ENCODE measurements at regions not wholly inside any gene's neighbourhood (a gene's known extent, or its start where the extent isn't known, plus 50 kb on each side); places are given as distances from the start of the nearest gene placed in this dataset.

DNA sequence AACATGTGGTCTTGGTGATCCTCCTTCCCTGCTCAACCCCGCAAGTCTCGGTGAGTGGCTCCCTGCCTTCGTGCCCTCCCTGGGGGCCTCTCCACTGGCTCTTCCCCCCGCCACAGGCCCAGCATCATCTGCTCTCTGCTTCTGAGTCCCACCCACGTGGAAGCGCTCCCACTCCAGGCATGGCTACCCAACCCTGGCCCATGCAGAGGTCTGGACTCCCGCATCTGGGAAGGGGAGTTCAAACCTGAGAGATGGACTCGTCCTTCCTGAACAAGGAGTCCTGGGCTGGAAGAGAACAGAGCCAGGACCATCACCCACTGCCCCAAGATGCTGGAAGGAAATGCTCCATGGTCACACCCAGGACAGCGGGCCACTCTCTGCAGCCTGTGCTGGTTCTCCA, 90.8 kb downstream of the DHCR7 start:
- ChIA-PET CTCF (no interaction called here), POLR2A (interaction anchor here (0.6 kb wide), 1 partner anchor 207 kb away, joined by 3 read pairs; no protein-coding TSS in a partner anchor)
- DNase-seq: no peak
- intact Hi-C loops (cut with micrococcal nuclease): no loop called here
- Mint-ChIP-seq H3K36me3 (no peaks in the 10 kb centered on the region), H3K9me3 (peaks cover 0 to 9% (median 0%) of the 10 kb centered on the region in 11 donors), H3K27ac (no peak overlapping the region), H3K4me1 (no peaks in the 10 kb centered on the region), H3K4me3 (no peak overlapping the region), H3K27me3 (peaks cover 0 to 20% (median 17%) of the 10 kb centered on the region in 5 donors)
- H3K36me3 ChIP-seq (ENCODE audit: control insufficient read depth in 2 of 3, insufficient read depth in 3 of 3, low read length in 3 of 3): no peaks in the 10 kb centered on the region
- H3K9me3 ChIP-seq (ENCODE audit: control insufficient read depth in 2 of 3, low read length in 3 of 3): peaks cover 0 to 7% (median 0%) of the 10 kb centered on the region in 3 experiments
- no peak overlapping the region for H3K4me3 ChIP-seq (ENCODE audit: low read length)
- no peak for ATAC-seq
- no peaks in the 10 kb centered on the region for H3K27me3 ChIP-seq (ENCODE audit: control insufficient read depth in 2 of 2, insufficient read depth in 2 of 2, low read length in 2 of 2)
- H3K4me1 ChIP-seq (ENCODE audit: control insufficient read depth in 2 of 2, insufficient read depth in 2 of 2, low read length in 2 of 2): no peaks in the 10 kb centered on the region
- H3K27ac ChIP-seq (ENCODE audit: low read depth, low read length): no peak overlapping the region

DNA sequence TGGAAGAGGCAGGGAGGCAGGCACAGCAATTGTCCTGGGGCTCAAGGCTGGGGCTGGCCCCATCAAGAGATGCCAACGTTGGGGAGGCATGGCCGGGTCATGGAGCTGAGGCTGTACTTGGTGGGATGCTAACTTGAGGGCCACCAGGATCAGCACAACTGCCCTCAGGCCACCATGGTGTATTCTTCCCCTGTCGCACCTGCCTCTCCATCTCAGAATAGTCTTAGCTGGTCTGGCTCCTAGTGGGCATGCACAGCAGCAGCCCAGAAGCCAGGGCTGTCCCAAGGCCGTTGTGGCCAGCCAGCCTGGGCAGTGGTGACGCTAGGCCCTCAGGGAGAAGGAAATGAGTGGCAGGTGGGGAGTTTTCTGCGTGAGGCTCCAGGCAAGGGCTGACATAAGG, 91.3 kb downstream of the DHCR7 start:
- H3K4me3 ChIP-seq (ENCODE audit: low read length): no peak overlapping the region
- ChIA-PET POLR2A (no interaction called here), CTCF (no interaction called here)
- H3K27ac Mint-ChIP-seq: no peak overlapping the region
- H3K9me3 ChIP-seq (ENCODE audit: control insufficient read depth in 2 of 3, low read length in 3 of 3): peaks cover 0 to 2% (median 0%) of the 10 kb centered on the region in 3 experiments
- no peaks in the 10 kb centered on the region for H3K4me1 ChIP-seq (ENCODE audit: control insufficient read depth in 2 of 2, insufficient read depth in 2 of 2, low read length in 2 of 2)
- no peak overlapping the region for H3K27ac ChIP-seq (ENCODE audit: low read depth, low read length)
- no peaks in the 10 kb centered on the region for H3K36me3 Mint-ChIP-seq
- H3K4me1 Mint-ChIP-seq: no peaks in the 10 kb centered on the region
- H3K9me3 Mint-ChIP-seq: peaks cover 0 to 9% (median 0%) of the 10 kb centered on the region in 11 donors
- ATAC-seq (no peak), DNase-seq (no peak)
- no peaks in the 10 kb centered on the region for H3K27me3 ChIP-seq (ENCODE audit: control insufficient read depth in 2 of 2, insufficient read depth in 2 of 2, low read length in 2 of 2)
- H3K36me3 ChIP-seq (ENCODE audit: control insufficient read depth in 2 of 3, insufficient read depth in 3 of 3, low read length in 3 of 3): no peaks in the 10 kb centered on the region
- no peak overlapping the region for H3K4me3 Mint-ChIP-seq
- H3K27me3 Mint-ChIP-seq: peaks cover 0 to 20% (median 17%) of the 10 kb centered on the region in 5 donors
- intact Hi-C loops (cut with micrococcal nuclease): no loop called here

DNA sequence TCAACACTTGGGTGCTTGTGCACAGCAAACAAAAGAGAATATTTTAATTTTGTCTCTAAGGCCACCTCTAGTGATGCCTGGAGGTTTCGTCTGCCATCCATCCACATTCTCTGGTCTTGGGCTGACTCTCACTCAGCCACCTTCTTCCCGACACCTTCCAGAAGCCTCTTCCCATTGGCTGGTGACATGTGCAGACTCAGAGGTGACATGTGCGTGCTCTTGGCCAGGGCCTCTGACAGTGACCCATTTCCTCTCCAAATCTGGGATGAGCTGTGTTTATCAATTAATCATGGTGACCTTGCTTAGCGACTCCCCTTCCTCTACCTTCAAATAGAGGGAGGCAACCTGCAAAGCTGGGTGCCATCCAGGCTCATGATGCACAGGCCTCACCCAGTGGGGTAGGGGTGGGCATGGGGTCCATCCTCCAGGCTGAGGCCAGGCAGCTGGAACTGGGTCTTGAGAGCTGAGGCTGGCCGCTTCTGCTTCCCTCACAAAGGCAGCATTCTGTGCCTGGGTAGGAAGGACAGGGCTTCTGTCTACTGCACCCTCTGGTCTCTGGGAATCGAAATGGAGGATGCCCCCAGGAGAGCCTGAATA, 91.8 kb downstream of the DHCR7 start:
- Histone ChIP-seq H3K27ac (ENCODE audit: low read depth, low read length) (no peak overlapping the region), H3K27me3 (ENCODE audit: control insufficient read depth in 2 of 2, insufficient read depth in 2 of 2, low read length in 2 of 2) (no peaks in the 10 kb centered on the region), H3K4me1 (ENCODE audit: control insufficient read depth in 2 of 2, insufficient read depth in 2 of 2, low read length in 2 of 2) (no peaks in the 10 kb centered on the region), H3K9me3 (ENCODE audit: control insufficient read depth in 2 of 3, low read length in 3 of 3) (no peaks in the 10 kb centered on the region), H3K36me3 (ENCODE audit: control insufficient read depth in 2 of 3, insufficient read depth in 3 of 3, low read length in 3 of 3) (no peaks in the 10 kb centered on the region), H3K4me3 (ENCODE audit: low read length) (no peak overlapping the region)
- Mint-ChIP-seq H3K4me1 (no peaks in the 10 kb centered on the region), H3K36me3 (no peaks in the 10 kb centered on the region), H3K4me3 (no peak overlapping the region), H3K27me3 (peaks cover 0 to 22% (median 17%) of the 10 kb centered on the region in 5 donors), H3K27ac (no peak overlapping the region), H3K9me3 (peaks cover 0 to 9% (median 0%) of the 10 kb centered on the region in 11 donors)
- intact Hi-C loops (cut with micrococcal nuclease): no loop called here
- ATAC-seq (no peak), DNase-seq (no peak)
- POLR2A ChIA-PET: no interaction called here
- CTCF ChIA-PET: no interaction called here

DNA sequence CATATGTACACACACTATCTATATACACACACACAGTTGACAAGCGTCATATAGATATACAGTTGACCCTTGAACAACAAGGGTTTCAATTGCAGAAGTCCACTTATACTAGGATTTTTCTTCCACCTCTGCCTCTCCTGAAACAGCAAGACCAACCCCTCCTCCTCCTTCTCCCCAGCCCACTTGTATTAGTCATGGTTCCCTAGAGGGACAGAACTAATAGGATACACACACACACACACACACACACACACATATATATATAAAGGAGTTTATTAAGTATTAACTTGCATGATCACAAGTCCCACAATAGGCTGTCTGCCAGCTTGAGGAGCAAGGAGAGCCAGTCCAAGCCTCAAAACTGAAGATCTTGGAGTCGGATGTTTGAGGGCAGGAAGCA, 92.9 kb downstream of the DHCR7 start:
- H3K36me3 ChIP-seq (ENCODE audit: control insufficient read depth in 2 of 3, insufficient read depth in 3 of 3, low read length in 3 of 3): no peaks in the 10 kb centered on the region
- H3K27me3 Mint-ChIP-seq: peaks cover 0 to 25% (median 17%) of the 10 kb centered on the region in 5 donors
- H3K4me1 Mint-ChIP-seq: no peaks in the 10 kb centered on the region
- H3K9me3 ChIP-seq (ENCODE audit: control insufficient read depth in 2 of 3, low read length in 3 of 3): no peaks in the 10 kb centered on the region
- H3K9me3 Mint-ChIP-seq: peaks cover 0 to 9% (median 0%) of the 10 kb centered on the region in 11 donors
- ChIA-PET CTCF (no interaction called here), POLR2A (no interaction called here)
- no peaks in the 10 kb centered on the region for H3K36me3 Mint-ChIP-seq
- intact Hi-C loops (cut with micrococcal nuclease): no loop called here
- no peak overlapping the region for H3K27ac Mint-ChIP-seq
- H3K4me1 ChIP-seq (ENCODE audit: control insufficient read depth in 2 of 2, insufficient read depth in 2 of 2, low read length in 2 of 2): no peaks in the 10 kb centered on the region
- ATAC-seq (no peak), DNase-seq (no peak)
- no peak overlapping the region for H3K4me3 Mint-ChIP-seq
- no peaks in the 10 kb centered on the region for H3K27me3 ChIP-seq (ENCODE audit: control insufficient read depth in 2 of 2, insufficient read depth in 2 of 2, low read length in 2 of 2)
- H3K27ac ChIP-seq (ENCODE audit: low read depth, low read length): no peak overlapping the region
- no peak overlapping the region for H3K4me3 ChIP-seq (ENCODE audit: low read length)

DNA sequence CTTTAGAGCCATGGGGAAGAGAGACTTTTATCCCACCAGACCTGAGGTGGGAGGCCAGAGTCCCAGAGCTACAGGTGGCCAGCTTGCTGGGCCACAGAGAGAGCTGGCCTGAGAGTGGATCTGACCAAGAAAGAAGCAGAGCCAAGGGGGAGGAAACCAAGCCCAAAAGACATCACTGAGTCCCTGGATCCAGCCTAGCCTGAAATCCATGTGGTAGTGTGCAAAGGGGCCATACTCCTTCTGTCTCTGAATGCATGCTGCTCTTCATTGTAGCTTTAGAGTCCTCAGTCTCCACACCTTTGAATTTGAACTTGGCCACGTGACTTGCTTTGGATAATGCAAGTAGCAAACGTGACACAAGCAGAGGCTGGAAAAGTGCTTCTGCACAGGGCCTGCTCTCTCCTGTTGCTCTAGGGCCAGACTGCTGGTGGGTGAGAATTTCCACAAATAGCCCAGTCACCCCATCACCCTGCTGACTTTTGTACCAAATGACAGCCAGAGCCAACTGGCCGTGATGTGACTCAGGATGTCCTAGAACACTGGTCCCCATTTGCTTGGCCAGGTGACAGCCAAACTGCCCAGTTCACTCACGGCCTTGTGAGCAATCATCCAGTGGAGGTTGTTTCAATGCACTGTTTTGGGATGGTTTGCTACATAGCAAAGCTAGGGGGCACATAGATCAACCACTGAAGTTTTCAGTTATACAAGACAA, 93.6 kb downstream of the DHCR7 start:
- no peak for ATAC-seq
- no peak overlapping the region for H3K4me3 Mint-ChIP-seq
- no peaks in the 10 kb centered on the region for H3K4me1 Mint-ChIP-seq
- no peaks in the 10 kb centered on the region for H3K36me3 Mint-ChIP-seq
- POLR2A ChIA-PET: no interaction called here
- no peak for DNase-seq
- Histone ChIP-seq H3K27ac (ENCODE audit: low read depth, low read length) (no peak overlapping the region), H3K36me3 (ENCODE audit: control insufficient read depth in 2 of 3, insufficient read depth in 3 of 3, low read length in 3 of 3) (no peaks in the 10 kb centered on the region), H3K4me3 (ENCODE audit: low read length) (no peak overlapping the region), H3K27me3 (ENCODE audit: control insufficient read depth in 2 of 2, insufficient read depth in 2 of 2, low read length in 2 of 2) (no peaks in the 10 kb centered on the region), H3K9me3 (ENCODE audit: control insufficient read depth in 2 of 3, low read length in 3 of 3) (no peaks in the 10 kb centered on the region), H3K4me1 (ENCODE audit: control insufficient read depth in 2 of 2, insufficient read depth in 2 of 2, low read length in 2 of 2) (no peaks in the 10 kb centered on the region)
- H3K27me3 Mint-ChIP-seq: peaks cover 0 to 25% (median 17%) of the 10 kb centered on the region in 5 donors
- intact Hi-C loops (cut with micrococcal nuclease): no loop called here
- peak overlapping the region in 1 of 9 donors; percentile 62 for H3K27ac Mint-ChIP-seq
- peaks cover 0 to 6% (median 0%) of the 10 kb centered on the region in 11 donors for H3K9me3 Mint-ChIP-seq
- CTCF ChIA-PET: no interaction called here

DNA sequence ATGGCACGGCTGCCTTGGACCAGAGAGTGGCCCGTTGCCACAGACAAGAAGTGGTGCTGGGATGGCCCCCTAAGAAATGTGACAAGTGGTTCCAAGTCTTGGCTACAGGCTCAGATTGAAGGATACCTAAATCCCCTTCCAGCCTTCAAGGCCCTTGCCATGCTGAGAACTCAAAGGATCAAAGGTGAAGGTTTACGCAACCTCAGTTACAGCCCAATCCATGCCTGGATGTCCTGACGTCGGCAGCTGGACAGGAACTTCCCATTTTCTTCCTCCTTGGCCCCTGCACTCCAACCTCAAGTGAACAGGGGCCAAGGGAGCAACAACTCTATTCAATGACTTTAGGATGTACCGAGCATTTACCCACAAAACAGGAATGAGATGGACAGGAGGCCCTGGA, 95.4 kb downstream of the DHCR7 start:
- Mint-ChIP-seq H3K36me3 (no peaks in the 10 kb centered on the region), H3K4me1 (no peaks in the 10 kb centered on the region), H3K27me3 (peaks cover 4 to 28% (median 12%) of the 10 kb centered on the region in 5 donors), H3K27ac (no peak overlapping the region), H3K4me3 (no peak overlapping the region), H3K9me3 (peaks cover 0 to 2% (median 0%) of the 10 kb centered on the region in 11 donors)
- DNase-seq (no peak), ATAC-seq (no peak)
- POLR2A ChIA-PET: no interaction called here
- Histone ChIP-seq H3K4me1 (ENCODE audit: control insufficient read depth in 2 of 2, insufficient read depth in 2 of 2, low read length in 2 of 2) (no peaks in the 10 kb centered on the region), H3K4me3 (ENCODE audit: low read length) (no peak overlapping the region), H3K27me3 (ENCODE audit: control insufficient read depth in 2 of 2, insufficient read depth in 2 of 2, low read length in 2 of 2) (no peaks in the 10 kb centered on the region), H3K36me3 (ENCODE audit: control insufficient read depth in 2 of 3, insufficient read depth in 3 of 3, low read length in 3 of 3) (no peaks in the 10 kb centered on the region), H3K27ac (ENCODE audit: low read depth, low read length) (no peak overlapping the region), H3K9me3 (ENCODE audit: control insufficient read depth in 2 of 3, low read length in 3 of 3) (no peaks in the 10 kb centered on the region)
- CTCF ChIA-PET: no interaction called here
- intact Hi-C loops (cut with micrococcal nuclease): no loop called here

DNA sequence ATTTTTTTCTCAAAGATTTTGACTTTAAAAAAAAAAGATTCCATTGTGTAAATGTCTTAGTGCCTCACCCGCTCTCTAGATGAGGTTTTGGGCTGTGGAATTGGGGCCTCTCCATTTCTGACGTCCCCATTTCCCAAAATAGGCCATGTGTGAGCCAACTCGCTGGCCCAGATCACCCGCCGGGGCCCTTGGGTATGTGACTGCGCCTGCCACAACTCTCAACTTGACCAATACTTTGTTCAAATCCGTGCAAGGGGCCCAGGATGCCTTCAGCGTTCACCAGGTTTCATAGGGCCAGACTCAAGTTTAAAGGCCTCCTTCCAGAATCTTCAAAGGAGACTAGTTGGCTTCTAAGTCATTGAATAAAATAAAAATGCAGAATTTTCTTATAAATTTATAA, 96.0 kb downstream of the DHCR7 start:
- H3K4me1 Mint-ChIP-seq: no peaks in the 10 kb centered on the region
- ATAC-seq: no peak
- intact Hi-C loops (cut with micrococcal nuclease): no loop called here

More for the DNA sequence above, 96.0 kb downstream of the DHCR7 start:
- Histone ChIP-seq H3K4me1 (ENCODE audit: control insufficient read depth in 2 of 2, insufficient read depth in 2 of 2, low read length in 2 of 2) (no peaks in the 10 kb centered on the region), H3K27me3 (ENCODE audit: control insufficient read depth in 2 of 2, insufficient read depth in 2 of 2, low read length in 2 of 2) (no peaks in the 10 kb centered on the region), H3K4me3 (ENCODE audit: low read length) (no peak overlapping the region), H3K27ac (ENCODE audit: low read depth, low read length) (no peak overlapping the region), H3K36me3 (ENCODE audit: control insufficient read depth in 2 of 3, insufficient read depth in 3 of 3, low read length in 3 of 3) (no peaks in the 10 kb centered on the region), H3K9me3 (ENCODE audit: control insufficient read depth in 2 of 3, low read length in 3 of 3) (no peaks in the 10 kb centered on the region)
- Mint-ChIP-seq H3K36me3 (no peaks in the 10 kb centered on the region), H3K27me3 (peaks cover 4 to 29% (median 15%) of the 10 kb centered on the region in 5 donors), H3K27ac (no peak overlapping the region), H3K4me3 (no peak overlapping the region), H3K9me3 (peaks cover 0 to 3% (median 0%) of the 10 kb centered on the region in 11 donors)
- POLR2A ChIA-PET: no interaction called here
- CTCF ChIA-PET: no interaction called here
- no peak for DNase-seq

All from naive thymus-derived CD4-positive, alpha-beta T cell (primary cell).